B cell (primary cell): ENCODE measurements at regions not wholly inside any gene's neighbourhood (a gene's known extent, or its start where the extent isn't known, plus 50 kb on each side); places are given as distances from the start of the nearest gene placed in this dataset.

Experiments used
- CTCF ChIP-seq: fragments of 200-600 bp; IDR thresholded peaks from one replicate; pipeline ENCODE4 v1.8.0; 2022; ENCODE audit warnings: antibody characterized with exemption, mild to moderate bottlenecking
- EZH2 ChIP-seq: IDR thresholded peaks from 2 replicates; pipeline ENCODE4 v1.6.1; 2012; ENCODE audit warnings: borderline replicate concordance, low read depth, mild to moderate bottlenecking, moderate library complexity, low read length; ENCODE audit not compliant: insufficient read depth, poor library complexity, severe bottlenecking

DNA sequence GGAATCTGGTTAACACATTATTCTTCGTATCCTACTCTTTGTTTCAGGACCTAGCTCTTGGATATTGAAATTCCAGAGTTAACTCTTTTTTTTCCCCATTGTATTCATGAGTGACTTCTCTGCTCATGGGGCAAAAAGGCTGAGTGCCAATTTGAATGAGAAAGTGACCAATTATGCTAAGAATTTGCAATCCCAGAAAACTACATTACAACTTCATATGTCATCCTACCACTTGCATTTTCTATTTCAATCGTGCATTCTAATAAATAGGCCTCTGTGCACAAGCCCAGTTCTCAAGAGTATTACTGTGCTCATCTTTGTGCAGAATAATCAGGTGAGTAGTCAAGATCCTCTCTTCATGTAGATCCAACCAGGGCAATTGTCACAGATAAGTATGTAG lies 537.8 kb downstream of the OTOL1 start:
- no peak for TF ChIP-seq CTCF
- no peak for TF ChIP-seq EZH2
